ENCODE measurements at regions not wholly inside any gene's neighbourhood (a gene's known extent, or its start where the extent isn't known, plus 50 kb on each side); places are given as distances from the start of the nearest gene placed in this dataset.

DNA sequence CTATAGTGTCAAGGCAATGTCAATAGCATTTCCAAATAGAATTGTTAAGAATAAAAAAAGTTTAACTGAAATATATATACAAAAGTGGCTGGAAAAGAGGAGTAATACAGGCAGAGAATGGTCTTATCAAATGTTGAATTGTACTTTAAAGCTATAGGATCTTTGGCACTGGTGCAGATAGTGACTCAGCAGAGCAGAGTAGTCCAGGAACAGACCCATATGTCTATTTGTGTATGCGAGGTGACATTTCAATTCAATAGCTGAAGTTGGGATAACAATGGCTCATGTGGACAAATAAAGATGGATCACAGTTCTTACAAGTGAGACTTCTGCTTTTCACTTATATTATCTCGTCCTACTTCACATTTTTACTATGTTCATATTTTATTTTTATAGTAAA lies 543.0 kb upstream of the B3GALT2 start:
- Histone ChIP-seq H4K20me1 (replicated peaks; ENCODE audit: control insufficient read depth, extremely low read depth, insufficient read depth, low read length) (no peaks in the 10 kb centered on the region), H3K36me3 (ENCODE audit: control insufficient read depth in 2 of 2, extremely low read depth in 1 of 2, insufficient read depth in 2 of 2, low read length in 2 of 2) (no peaks in the 10 kb centered on the region), H3K27ac (ENCODE audit: insufficient read depth, low read depth, low read length) (no peak overlapping the region), H3K4me2 (ENCODE audit: insufficient read depth, low read length) (no peak overlapping the region), H3K4me1 (ENCODE audit: control insufficient read depth, extremely low read depth, insufficient read depth, low read length) (no peaks in the 10 kb centered on the region), H3K4me3 (replicated peaks in 1 of 3; ENCODE audit: insufficient read depth in 1 of 3, low read depth in 1 of 3, low read length in 3 of 3) (no peak overlapping the region), H3K9ac (replicated peaks; ENCODE audit: extremely low read depth, insufficient read depth, low read length) (no peak overlapping the region), H3K9me1 (replicated peaks; ENCODE audit: control insufficient read depth, extremely low read depth, insufficient read depth, low read length) (no peaks in the 10 kb centered on the region), H3K27me3 (ENCODE audit: control insufficient read depth in 2 of 2, insufficient read depth in 2 of 2, low read length in 2 of 2) (no peaks in the 10 kb centered on the region), H2AFZ (ENCODE audit: low read depth, low read length) (no peak overlapping the region), H3K79me2 (ENCODE audit: control insufficient read depth, insufficient read depth, low read length) (no peaks in the 10 kb centered on the region), H3K9me3 (replicated peaks; ENCODE audit: control insufficient read depth, insufficient read depth, low read length) (no peaks in the 10 kb centered on the region)
- BruUV-seq (replicated peaks), result no TSS peak
- DNase-seq (ENCODE audit: low read depth, low spot score) (peak; percentile 45), FAIRE-seq (no peak)
- TF ChIP-seq POLR2A (IDR thresholded peaks at IDR 0.05; ENCODE audit: low read depth, low read length), result no peak
- no peak for TF ChIP-seq JUN (IDR thresholded peaks at IDR 0.05; ENCODE audit: borderline replicate concordance, insufficient read depth, insufficient read length, low read depth)
- TF ChIP-seq, protein P1, sequence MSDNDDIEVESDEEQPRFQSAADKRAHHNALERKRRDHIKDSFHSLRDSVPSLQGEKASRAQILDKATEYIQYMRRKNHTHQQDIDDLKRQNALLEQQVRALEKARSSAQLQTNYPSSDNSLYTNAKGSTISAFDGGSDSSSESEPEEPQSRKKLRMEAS (IDR thresholded peaks at IDR 0.05; ENCODE audit: insufficient read depth, insufficient read length), result no peak
- TF ChIP-seq POLR2AphosphoS5 (IDR thresholded peaks at IDR 0.05; ENCODE audit: insufficient read depth, low read depth, low read length), result no peak
- TF ChIP-seq FOS (IDR thresholded peaks at IDR 0.05; ENCODE audit: borderline replicate concordance, insufficient read depth, low read length), result no peak
- no peak for TF ChIP-seq MYC (IDR thresholded peaks at IDR 0.05; ENCODE audit: low read depth, low read length)
- TF ChIP-seq GATA2 (IDR thresholded peaks at IDR 0.05; ENCODE audit: insufficient read depth, insufficient read length, low read depth, low read length), result no peak
- no peak for TF ChIP-seq EZH2 (IDR thresholded peaks at IDR 0.05; ENCODE audit: borderline replicate concordance, low read depth, low read length, severe bottlenecking)
- TF ChIP-seq, protein P2, sequence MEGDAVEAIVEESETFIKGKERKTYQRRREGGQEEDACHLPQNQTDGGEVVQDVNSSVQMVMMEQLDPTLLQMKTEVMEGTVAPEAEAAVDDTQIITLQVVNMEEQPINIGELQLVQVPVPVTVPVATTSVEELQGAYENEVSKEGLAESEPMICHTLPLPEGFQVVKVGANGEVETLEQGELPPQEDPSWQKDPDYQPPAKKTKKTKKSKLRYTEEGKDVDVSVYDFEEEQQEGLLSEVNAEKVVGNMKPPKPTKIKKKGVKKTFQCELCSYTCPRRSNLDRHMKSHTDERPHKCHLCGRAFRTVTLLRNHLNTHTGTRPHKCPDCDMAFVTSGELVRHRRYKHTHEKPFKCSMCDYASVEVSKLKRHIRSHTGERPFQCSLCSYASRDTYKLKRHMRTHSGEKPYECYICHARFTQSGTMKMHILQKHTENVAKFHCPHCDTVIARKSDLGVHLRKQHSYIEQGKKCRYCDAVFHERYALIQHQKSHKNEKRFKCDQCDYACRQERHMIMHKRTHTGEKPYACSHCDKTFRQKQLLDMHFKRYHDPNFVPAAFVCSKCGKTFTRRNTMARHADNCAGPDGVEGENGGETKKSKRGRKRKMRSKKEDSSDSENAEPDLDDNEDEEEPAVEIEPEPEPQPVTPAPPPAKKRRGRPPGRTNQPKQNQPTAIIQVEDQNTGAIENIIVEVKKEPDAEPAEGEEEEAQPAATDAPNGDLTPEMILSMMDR (IDR thresholded peaks at IDR 0.05; ENCODE audit: extremely low read depth in 1 of 2, insufficient read depth in 1 of 2, low read depth in 1 of 2, low read length in 2 of 2), result no peak
- ChIA-PET POLR2A (interaction anchor here (0.6 kb wide), 1 partner anchor 12 kb away, joined by 4 read pairs; no protein-coding TSS in a partner anchor), CTCF (interaction anchor here (0.8 to 2.2 kb wide), 4 partner anchors 17 to 27 kb away, joined by 3 to 5 read pairs (median 4); no protein-coding TSS in a partner anchor)
- dilution Hi-C loops (cut with MboI; ENCODE audit: extremely low pct_ligation_motif_present, low sequenced_read_pairs) (no loop called here), intact Hi-C loops (cut with micrococcal nuclease) (no loop called here)
